Cardiac fibroblast (primary cell): ENCODE measurements at regions not wholly inside any gene's neighbourhood (a gene's known extent, or its start where the extent isn't known, plus 50 kb on each side); places are given as distances from the start of the nearest gene placed in this dataset.
"Not testable (repeated sequence)": the region's sequence is repeated elsewhere in the genome, so short reads cannot be mapped to it uniquely, and the experiment has no call there.

Experiments used
- DNase-seq, 2 donors: peaks; one replicate each; pipeline versions ENCODE4 v3.0.0 to v3.0.0-alpha.2; 2010; ENCODE audit warnings: low read depth in 2 of 2
- H3K4me3 ChIP-seq, 2 donors: replicated peaks in 1 of 2; 1 replicate in 1 of 2; 2 replicates in 1 of 2; pipeline ENCODE4 v1.5.1; 2011; ENCODE audit warnings: low read depth in 2 of 2, low read length in 2 of 2, mild to moderate bottlenecking in 2 of 2, moderate library complexity in 1 of 2
- CTCF ChIP-seq: IDR thresholded peaks from one replicate; pipeline ENCODE4 v1.5.1; 2011; ENCODE audit warnings: low read depth, mild to moderate bottlenecking, low read length, inconsistent platforms

DNA sequence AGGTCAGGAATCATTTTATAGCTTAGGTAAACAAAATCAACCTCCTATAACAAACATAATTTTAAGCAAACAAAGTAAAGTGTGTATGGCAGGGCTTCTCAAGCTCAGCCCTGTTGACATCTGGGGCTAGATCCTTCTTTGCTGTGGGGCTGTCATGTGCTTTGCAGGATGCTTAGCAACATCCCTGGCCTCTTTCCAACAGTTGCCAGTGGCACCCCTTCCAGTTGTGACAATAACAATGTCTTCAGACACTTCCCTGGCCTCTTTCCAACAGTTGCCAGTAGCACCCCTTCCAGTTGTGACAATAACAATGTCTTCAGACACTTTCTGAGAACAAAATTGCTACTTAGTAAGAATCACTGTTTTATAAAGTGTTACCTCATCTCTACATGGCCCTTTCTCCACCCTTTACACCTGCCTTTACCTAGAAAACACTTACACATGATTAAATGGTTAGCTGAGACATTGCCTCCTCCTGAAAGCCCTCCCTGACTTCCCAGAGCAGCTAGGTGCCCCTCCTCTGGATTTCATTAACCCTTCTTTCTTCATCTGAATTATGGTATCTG, 194.0 kb upstream of the LMCD1 start:
- no peak for DNase-seq
- H3K4me3 ChIP-seq, result no peak overlapping the region
- no peak for TF ChIP-seq CTCF

DNA sequence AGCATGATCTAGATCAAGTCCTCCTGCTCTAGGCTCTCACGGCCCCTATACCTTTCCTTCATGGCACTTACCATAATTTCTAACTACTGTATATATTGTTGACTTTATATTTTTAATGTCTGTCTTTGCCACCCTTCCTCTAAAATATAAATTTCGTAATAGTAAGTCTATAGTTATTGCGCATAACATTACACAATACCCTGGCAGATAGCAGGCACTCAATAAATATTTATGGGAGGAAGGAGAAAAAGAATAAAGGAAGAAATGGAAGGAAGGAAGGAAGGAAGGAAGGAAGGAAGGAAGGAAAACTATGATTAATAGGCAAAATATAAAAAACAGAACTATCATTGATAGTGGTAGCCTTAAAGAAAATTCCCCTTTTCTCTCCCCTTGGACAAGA, 190.3 kb upstream of the LMCD1 start:
- no peak for DNase-seq
- H3K4me3 ChIP-seq, result no peak overlapping the region
- TF ChIP-seq CTCF, result no peak

- no peak overlapping the region for H3K4me3 ChIP-seq
- no peak for DNase-seq
- no peak for TF ChIP-seq CTCF
These were observed 188.9 kb upstream of the LMCD1 start for GRCh38 chr3:8312685-8313084.

DNA sequence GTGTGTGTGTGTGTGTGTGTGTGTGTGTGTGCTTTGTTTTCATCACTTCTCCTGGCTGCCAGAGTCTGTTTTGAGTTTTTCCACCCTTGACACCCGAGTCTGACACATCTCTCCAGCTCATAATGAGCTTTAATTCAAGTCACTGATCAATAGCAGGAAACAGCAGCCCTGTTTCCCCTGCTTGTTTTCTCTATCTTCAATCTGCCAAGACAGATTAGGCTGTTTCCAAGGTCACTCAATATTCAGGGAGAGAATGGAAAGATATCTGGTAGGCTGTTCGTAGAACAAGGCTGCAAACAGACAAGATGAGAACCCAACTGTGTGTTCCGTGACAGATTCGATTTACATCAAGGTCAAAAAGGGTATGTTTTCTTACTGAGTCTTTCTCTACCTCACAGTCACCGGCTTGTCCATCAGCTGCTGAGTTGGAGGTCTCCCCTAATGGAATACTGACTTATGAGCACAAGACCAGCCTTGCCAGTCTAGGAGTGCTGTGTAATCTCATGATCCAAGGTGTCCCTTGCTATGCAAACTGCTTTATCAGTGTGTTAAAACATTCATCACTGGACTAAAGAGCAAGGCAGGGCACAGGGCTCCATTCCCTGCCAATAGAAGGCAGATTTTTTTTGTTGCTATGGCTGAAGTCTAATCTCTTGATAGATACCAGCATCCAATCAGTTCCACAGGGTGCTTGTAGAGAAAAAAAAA, 187.9 kb upstream of the LMCD1 start:
- DNase-seq, result no peak
- H3K4me3 ChIP-seq, result no peak overlapping the region
- TF ChIP-seq CTCF, result no peak

- DNase-seq, H3K4me3 ChIP-seq: not testable (repeated sequence)
These were observed 186.1 kb upstream of the LMCD1 start for GRCh38 chr3:8315526-8315925.

DNA sequence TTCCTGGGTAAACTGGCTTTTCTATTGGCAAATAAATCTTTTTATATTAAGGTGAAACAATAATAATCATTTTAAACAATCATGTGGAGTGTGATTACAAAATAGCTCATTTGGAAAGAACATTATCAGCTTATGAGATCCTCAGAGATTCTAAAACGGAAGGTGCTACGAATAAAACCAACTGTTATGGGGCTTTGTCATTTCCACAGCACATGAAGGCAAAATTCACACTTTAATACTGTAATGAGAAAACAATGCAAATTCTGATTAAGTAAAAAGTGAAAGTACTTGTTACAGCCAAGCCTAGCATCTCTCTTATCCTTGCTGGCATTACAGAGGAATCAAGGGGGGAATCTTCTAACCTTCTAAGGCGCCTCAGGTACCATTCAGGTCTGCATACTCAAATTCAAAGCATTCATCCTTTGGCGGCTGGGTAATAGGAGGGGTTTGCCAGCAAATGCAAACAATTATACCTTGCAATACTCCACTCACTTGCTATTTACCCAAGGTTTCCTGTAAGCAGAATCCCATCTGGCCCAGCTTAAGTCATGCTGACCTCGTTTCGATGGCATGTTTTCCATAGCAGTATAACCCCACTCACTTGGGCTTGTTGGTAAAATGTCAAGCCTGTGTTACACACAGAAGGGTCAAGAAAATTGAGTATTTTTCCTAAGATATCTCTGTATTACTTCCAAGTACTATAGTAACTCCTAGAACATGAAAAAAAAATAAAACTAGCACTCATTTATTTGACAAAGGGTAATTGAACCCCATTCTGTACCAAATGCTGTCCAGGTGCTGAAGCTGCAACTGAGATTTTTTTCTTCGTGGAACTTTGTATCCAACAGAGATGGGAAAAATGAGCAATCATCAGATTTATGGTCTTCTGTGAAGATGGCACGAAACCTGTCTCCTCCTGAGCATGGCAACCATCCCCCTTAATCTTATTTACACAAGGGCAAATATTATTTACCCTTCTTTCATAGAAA, 183.7 kb upstream of the LMCD1 start:
- H3K4me3 ChIP-seq, result no peak overlapping the region
- TF ChIP-seq CTCF, result no peak
- peak; percentile 11 to 12 for DNase-seq
